ENCODE measurements at regions not wholly inside any gene's neighbourhood (a gene's known extent, or its start where the extent isn't known, plus 50 kb on each side); places are given as distances from the start of the nearest gene placed in this dataset.

GRCh38 chr9:85344901-85345300 lies 396.9 kb downstream of the AGTPBP1 start:
- no peak for TF ChIP-seq CTCF (IDR thresholded peaks at IDR 0.05; ENCODE audit: borderline replicate concordance, insufficient read depth, low read depth, low read length)
- no peak overlapping the region for H3K4me3 ChIP-seq (ENCODE audit: low read depth, low read length)

GRCh38 chr9:85339338-85339737 lies 402.4 kb downstream of the AGTPBP1 start:
- no peak overlapping the region for H3K4me3 ChIP-seq (ENCODE audit: low read depth, low read length)
- no peak for TF ChIP-seq CTCF (IDR thresholded peaks at IDR 0.05; ENCODE audit: borderline replicate concordance, insufficient read depth, low read depth, low read length)

GRCh38 chr9:85334228-85334627 lies 407.5 kb downstream of the AGTPBP1 start:
- H3K4me3 ChIP-seq (ENCODE audit: low read depth, low read length) = no peak overlapping the region
- no peak for TF ChIP-seq CTCF (IDR thresholded peaks at IDR 0.05; ENCODE audit: borderline replicate concordance, insufficient read depth, low read depth, low read length)

DNA sequence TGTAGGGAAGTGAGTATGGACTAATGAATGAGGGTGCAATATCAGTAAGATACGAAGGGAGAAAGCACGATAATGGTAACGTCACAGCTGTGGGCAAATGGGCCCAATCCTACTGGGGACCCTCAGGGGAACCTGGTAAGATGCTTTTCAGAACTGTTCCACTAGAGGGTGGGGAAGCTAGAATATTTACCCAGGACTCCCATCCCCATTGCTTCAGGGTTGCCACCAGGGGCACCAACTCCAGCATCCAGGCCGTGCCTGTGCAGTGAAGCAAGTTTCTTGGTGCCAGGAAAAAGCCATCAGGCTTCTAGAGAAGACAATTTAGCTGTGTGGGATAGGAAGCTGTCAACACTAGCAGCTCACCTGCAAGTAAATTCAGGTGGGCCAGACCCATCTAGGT lies 409.3 kb downstream of the AGTPBP1 start:
- no peak overlapping the region for H3K4me3 ChIP-seq (ENCODE audit: low read depth, low read length)
- peak; percentile 33; the same call in 1 of the 2 replicates for TF ChIP-seq CTCF (IDR thresholded peaks at IDR 0.05; ENCODE audit: borderline replicate concordance, insufficient read depth, low read depth, low read length)

GRCh38 chr9:85331626-85332025 lies 410.1 kb downstream of the AGTPBP1 start:
- no peak for TF ChIP-seq CTCF (IDR thresholded peaks at IDR 0.05; ENCODE audit: borderline replicate concordance, insufficient read depth, low read depth, low read length)
- H3K4me3 ChIP-seq (ENCODE audit: low read depth, low read length) = no peak overlapping the region

- no peak for TF ChIP-seq CTCF (IDR thresholded peaks at IDR 0.05; ENCODE audit: borderline replicate concordance, insufficient read depth, low read depth, low read length)
Observed at GRCh38 chr9:85322592-85322991, 419.2 kb downstream of the AGTPBP1 start.

DNA sequence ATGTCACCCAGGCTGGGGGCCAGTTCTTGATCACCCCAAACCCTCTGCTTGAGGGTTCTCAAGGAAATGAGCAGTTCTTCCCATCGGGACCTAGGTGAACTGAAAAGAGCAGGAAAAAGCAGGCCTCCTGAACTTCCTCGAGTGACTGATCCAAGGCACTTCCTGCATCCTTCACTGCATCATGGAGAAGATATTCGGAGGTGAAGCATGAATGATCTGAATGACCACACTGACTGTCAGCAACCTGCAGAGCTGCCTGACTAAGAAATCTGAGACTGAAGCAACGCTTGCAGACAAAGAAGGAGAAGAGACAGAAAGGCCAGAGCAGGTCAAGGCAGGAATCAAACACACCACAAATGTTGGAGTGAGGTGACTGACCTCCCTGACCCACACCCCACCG lies 420.2 kb downstream of the AGTPBP1 start:
- TF ChIP-seq CTCF (IDR thresholded peaks at IDR 0.05; ENCODE audit: borderline replicate concordance, insufficient read depth, low read depth, low read length) = no peak
- no peak overlapping the region for H3K4me3 ChIP-seq (ENCODE audit: low read depth, low read length)

More at GRCh38 chr9:85322592-85322991, 419.2 kb downstream of the AGTPBP1 start:
- H3K4me3 ChIP-seq (ENCODE audit: low read depth, low read length) = no peak overlapping the region

Measured in GM12875 (cell line).